ENCODE measurements at regions not wholly inside any gene's neighbourhood (a gene's known extent, or its start where the extent isn't known, plus 50 kb on each side); places are given as distances from the start of the nearest gene placed in this dataset.
"Not testable (repeated sequence)": the region's sequence is repeated elsewhere in the genome, so short reads cannot be mapped to it uniquely, and the experiment has no call there.

- DNase-seq, result no peak
Observed at GRCh38 chr5:86981898-86982297, 285.8 kb upstream of the RASA1 start.

GRCh38 chr5:86983208-86983607 lies 284.5 kb upstream of the RASA1 start:
- no peak for DNase-seq

GRCh38 chr5:86986837-86987236 lies 280.8 kb upstream of the RASA1 start:
- no peak for DNase-seq

GRCh38 chr5:86997516-86997915 lies 270.2 kb upstream of the RASA1 start:
- no peak for DNase-seq

GRCh38 chr5:86999951-87000350 lies 267.7 kb upstream of the RASA1 start:
- no peak for DNase-seq

- no peak for DNase-seq
Observed at GRCh38 chr5:87002485-87002884, 265.2 kb upstream of the RASA1 start.

GRCh38 chr5:87004101-87004500 lies 263.6 kb upstream of the RASA1 start:
- no peak for DNase-seq

GRCh38 chr5:87007737-87008136 lies 259.9 kb upstream of the RASA1 start:
- no peak for DNase-seq

- no peak for DNase-seq
Observed at GRCh38 chr5:87008751-87009560, 258.7 kb upstream of the RASA1 start.

GRCh38 chr5:87010736-87011135 lies 256.9 kb upstream of the RASA1 start:
- DNase-seq, result no peak

GRCh38 chr5:87015901-87016300 lies 251.8 kb upstream of the RASA1 start:
- no peak for DNase-seq

GRCh38 chr5:87020099-87020934 lies 247.4 kb upstream of the RASA1 start:
- no peak for DNase-seq

- DNase-seq, result no peak
Observed at GRCh38 chr5:87022415-87022814, 245.3 kb upstream of the RASA1 start.

- no peak for DNase-seq
Observed at GRCh38 chr5:87027570-87027969, 240.1 kb upstream of the RASA1 start.

- DNase-seq, result no peak
Observed at GRCh38 chr5:87029951-87030350, 237.7 kb upstream of the RASA1 start.

GRCh38 chr5:87030699-87031098 lies 237.0 kb upstream of the RASA1 start:
- no peak for DNase-seq

- no peak for DNase-seq
Observed at GRCh38 chr5:87034557-87034956, 233.1 kb upstream of the RASA1 start.

GRCh38 chr5:87042554-87042953 lies 225.1 kb upstream of the RASA1 start:
- DNase-seq, result no peak

- DNase-seq, result no peak
Observed at GRCh38 chr5:87048156-87048555, 219.5 kb upstream of the RASA1 start.

GRCh38 chr5:87049012-87049411 lies 218.7 kb upstream of the RASA1 start:
- DNase-seq, result not testable (repeated sequence)

- no peak for DNase-seq
Observed at GRCh38 chr5:87051502-87052113, 216.1 kb upstream of the RASA1 start.

GRCh38 chr5:87053146-87053545 lies 214.5 kb upstream of the RASA1 start:
- no peak for DNase-seq

GRCh38 chr5:87054821-87055220 lies 212.9 kb upstream of the RASA1 start:
- DNase-seq, result no peak

- no peak for DNase-seq
Observed at GRCh38 chr5:87061046-87061445, 206.6 kb upstream of the RASA1 start.

Measured in NCI-H748 treated with DMSO at 0.1 percent for 48 hours (cell line).